Suprapubic skin (tissue), 3 donors: ENCODE measurements at regions not wholly inside any gene's neighbourhood (a gene's known extent, or its start where the extent isn't known, plus 50 kb on each side); places are given as distances from the start of the nearest gene placed in this dataset.

ENCODE experiments used
- EP300 ChIP-seq: sonication (generic); formaldehyde crosslinking; IDR thresholded peaks from one replicate; pipeline ENCODE4 v1.6.1; 2017; ENCODE audit warnings: antibody characterized with exemption
- POLR2A ChIP-seq, 2 donors: fragments of 450-650 bp; IDR thresholded peaks; one replicate each; pipeline ENCODE4 v1.6.1; 2017; ENCODE audit warnings: antibody characterized with exemption in 2 of 2, mild to moderate bottlenecking in 2 of 2, moderate library complexity in 2 of 2
- TF ChIP-seq, protein P1 (sequence below), 2 donors: fragments of 200-600 bp in 1 of 2; fragments of 450-650 bp in 1 of 2; sonication (generic) in 1 of 2; IDR thresholded peaks; one replicate each; pipeline ENCODE4 v1.5.1; 2016 to 2019; ENCODE audit warnings: antibody characterized with exemption in 2 of 2, mild to moderate bottlenecking in 1 of 2, moderate library complexity in 1 of 2

DNA sequence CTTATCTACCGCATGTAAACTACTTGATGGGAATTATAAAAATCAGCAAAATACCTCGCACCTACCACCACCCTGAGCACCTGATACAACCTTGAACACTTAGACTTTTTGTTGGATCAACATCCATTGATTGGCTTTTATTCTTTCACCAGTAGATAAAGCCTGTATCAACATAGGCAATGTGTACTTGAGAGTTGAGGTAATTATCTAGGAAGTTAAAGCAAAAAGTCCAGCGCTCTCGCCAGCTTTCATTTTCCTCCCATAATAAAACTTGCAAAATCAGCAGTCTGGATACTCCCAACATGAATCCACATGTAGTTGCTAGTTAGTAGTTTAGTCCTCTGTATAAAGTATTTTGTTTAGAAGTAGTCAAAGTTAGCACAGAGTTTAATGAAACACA, 132.0 kb upstream of the PRDM1 start:
- TF ChIP-seq, protein P1, sequence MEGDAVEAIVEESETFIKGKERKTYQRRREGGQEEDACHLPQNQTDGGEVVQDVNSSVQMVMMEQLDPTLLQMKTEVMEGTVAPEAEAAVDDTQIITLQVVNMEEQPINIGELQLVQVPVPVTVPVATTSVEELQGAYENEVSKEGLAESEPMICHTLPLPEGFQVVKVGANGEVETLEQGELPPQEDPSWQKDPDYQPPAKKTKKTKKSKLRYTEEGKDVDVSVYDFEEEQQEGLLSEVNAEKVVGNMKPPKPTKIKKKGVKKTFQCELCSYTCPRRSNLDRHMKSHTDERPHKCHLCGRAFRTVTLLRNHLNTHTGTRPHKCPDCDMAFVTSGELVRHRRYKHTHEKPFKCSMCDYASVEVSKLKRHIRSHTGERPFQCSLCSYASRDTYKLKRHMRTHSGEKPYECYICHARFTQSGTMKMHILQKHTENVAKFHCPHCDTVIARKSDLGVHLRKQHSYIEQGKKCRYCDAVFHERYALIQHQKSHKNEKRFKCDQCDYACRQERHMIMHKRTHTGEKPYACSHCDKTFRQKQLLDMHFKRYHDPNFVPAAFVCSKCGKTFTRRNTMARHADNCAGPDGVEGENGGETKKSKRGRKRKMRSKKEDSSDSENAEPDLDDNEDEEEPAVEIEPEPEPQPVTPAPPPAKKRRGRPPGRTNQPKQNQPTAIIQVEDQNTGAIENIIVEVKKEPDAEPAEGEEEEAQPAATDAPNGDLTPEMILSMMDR (IDR thresholded peaks at IDR 0.05): no peak
- no peak for TF ChIP-seq POLR2A (IDR thresholded peaks at IDR 0.05)
- no peak for TF ChIP-seq EP300
